Transverse colon (tissue), 4 donors: ENCODE measurements at regions not wholly inside any gene's neighbourhood (a gene's known extent, or its start where the extent isn't known, plus 50 kb on each side); places are given as distances from the start of the nearest gene placed in this dataset.

Experiments
- CTCF ChIP-seq, 5 experiments: fragments of 200-600 bp in 3 of 5; fragments of 450-650 bp in 2 of 5; sonication (generic) in 3 of 5; IDR thresholded peaks; 1 replicate in 2 of 5; 2 replicates in 3 of 5; pipeline ENCODE4 v1.5.1; 2016 to 2017; ENCODE audit warnings: antibody characterized with exemption in 5 of 5, inconsistent platforms in 3 of 5, mild to moderate bottlenecking in 2 of 5, moderate library complexity in 1 of 5
- EP300 ChIP-seq: sonication (generic); formaldehyde crosslinking; IDR thresholded peaks from one replicate; pipeline ENCODE4 v1.6.1; 2017; ENCODE audit warnings: antibody characterized with exemption, low read depth
- POLR2A ChIP-seq: fragments of 450-650 bp; IDR thresholded peaks from one replicate; pipeline ENCODE4 v1.6.1; 2016; ENCODE audit warnings: antibody characterized with exemption, mild to moderate bottlenecking, moderate library complexity
- POLR2AphosphoS5 ChIP-seq, 3 donors: sonication (generic); formaldehyde crosslinking; IDR thresholded peaks; one replicate each; pipeline ENCODE4 v1.6.1; 2016; ENCODE audit warnings: antibody characterized with exemption in 3 of 3

GRCh38 chr11:36783808-36784207 lies 185.8 kb upstream of the RAG2 start:
- no peak for TF ChIP-seq CTCF (IDR thresholded peaks at IDR 0.05)
- no peak for TF ChIP-seq POLR2A
- no peak for TF ChIP-seq EP300
- no peak for TF ChIP-seq POLR2AphosphoS5 (IDR thresholded peaks at IDR 0.05)
